Vagina (tissue), 2 donors: ENCODE measurements at regions not wholly inside any gene's neighbourhood (a gene's known extent, or its start where the extent isn't known, plus 50 kb on each side); places are given as distances from the start of the nearest gene placed in this dataset.

ENCODE experiments used
- DNase-seq, 2 donors: peaks; one replicate each; pipeline ENCODE4 v3.0.0-alpha.2; 2017; ENCODE audit errors: extremely low spot score in 2 of 2
- H3K27ac ChIP-seq: fragments of 200-600 bp; sonication (generic); one replicate; pipeline ENCODE4 v1.5.1; 2019
- H3K27me3 ChIP-seq: fragments of 200-600 bp; sonication (generic); one replicate; pipeline ENCODE4 v1.5.1; 2019
- H3K36me3 ChIP-seq, 2 donors: fragments of 200-600 bp; sonication (generic); one replicate each; pipeline ENCODE4 v1.5.1; 2017 to 2019
- H3K4me1 ChIP-seq: fragments of 200-600 bp; sonication (generic); one replicate; pipeline ENCODE4 v1.5.1; 2019
- H3K4me3 ChIP-seq, 2 donors: fragments of 200-600 bp; sonication (generic); 1 replicate in 1 of 2; 2 replicates in 1 of 2; pipeline ENCODE4 v1.5.1; 2016 to 2019
- H3K9me3 ChIP-seq: fragments of 200-600 bp; sonication (generic); one replicate; pipeline ENCODE4 v1.5.1; 2019
- CTCF ChIP-seq, 3 experiments: fragments of 450-650 bp in 2 of 3; fragments of 200-600 bp in 1 of 3; sonication (generic) in 1 of 3; IDR thresholded peaks; one replicate each; pipeline ENCODE4 v1.5.1; 2017 to 2019; ENCODE audit warnings: antibody characterized with exemption in 3 of 3, mild to moderate bottlenecking in 2 of 3, moderate library complexity in 2 of 3
- POLR2A ChIP-seq, 2 donors: fragments of 450-650 bp; IDR thresholded peaks; one replicate each; pipeline ENCODE4 v1.6.1; 2017; ENCODE audit warnings: antibody characterized with exemption in 2 of 2, mild to moderate bottlenecking in 2 of 2, moderate library complexity in 2 of 2
- POLR2AphosphoS5 ChIP-seq, 2 donors: sonication (generic); formaldehyde crosslinking; IDR thresholded peaks; one replicate each; pipeline ENCODE4 v1.9.0; 2017; ENCODE audit warnings: antibody characterized with exemption in 2 of 2, mild to moderate bottlenecking in 2 of 2, low read depth in 1 of 2; ENCODE audit not compliant: insufficient read depth in 1 of 2
- intact Hi-C: fragments of 100-400 bp; cut with DNase I; formaldehyde crosslinking; loops from one replicate; pipeline ENCODE4 v1.15.1; 2023

- H3K4me3 ChIP-seq, result no peak overlapping the region
- no peaks in the 10 kb centered on the region for H3K9me3 ChIP-seq
- H3K27me3 ChIP-seq, result no peaks in the 10 kb centered on the region
- intact Hi-C loops, result no loop called here
- peak in 1 of 2 donors; percentile 61 for DNase-seq
- no peak for TF ChIP-seq POLR2A (IDR thresholded peaks at IDR 0.05)
- no peak for TF ChIP-seq CTCF (IDR thresholded peaks at IDR 0.05)
- TF ChIP-seq POLR2AphosphoS5 (IDR thresholded peaks at IDR 0.05; ENCODE audit: insufficient read depth in 1 of 2, low read depth in 1 of 2), result no peak
- no peak overlapping the region for H3K27ac ChIP-seq
- H3K36me3 ChIP-seq, result no peaks in the 10 kb centered on the region
- peaks cover 6% of the 10 kb centered on the region for H3K4me1 ChIP-seq
These were observed 182.9 kb upstream of the SHH start for GRCh38 chr7:155995183-155995612.

DNA sequence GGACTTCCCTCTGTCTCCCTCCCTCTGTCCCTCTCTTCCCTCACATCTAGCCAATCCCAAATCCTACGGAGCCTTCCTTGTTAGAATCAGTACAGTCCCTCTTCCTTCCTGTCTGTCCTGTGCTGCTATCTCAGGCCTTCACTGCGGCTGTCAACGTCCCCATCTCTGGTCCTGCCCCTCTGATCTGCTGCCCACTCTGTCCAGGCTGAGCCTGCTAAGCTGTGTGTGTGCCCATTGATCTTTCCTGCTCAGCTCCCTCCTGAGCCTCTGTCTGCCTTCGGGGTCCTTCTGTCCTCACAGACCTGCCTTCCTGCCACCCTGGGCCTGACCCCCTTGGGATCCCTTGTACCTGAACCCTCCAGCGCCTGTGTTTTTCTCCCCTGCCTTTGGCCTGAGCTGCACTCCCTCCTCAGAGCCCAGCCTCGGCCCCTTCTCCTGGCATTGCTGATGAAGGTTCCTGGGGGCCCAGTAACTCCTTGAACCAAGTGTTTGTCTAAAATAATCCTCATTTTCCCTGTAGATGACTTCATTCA, 182.1 kb upstream of the SHH start:
- Histone ChIP-seq H3K4me3 (no peak overlapping the region), H3K4me1 (peaks cover 6% of the 10 kb centered on the region), H3K27ac (no peak overlapping the region), H3K36me3 (no peaks in the 10 kb centered on the region), H3K27me3 (no peaks in the 10 kb centered on the region), H3K9me3 (no peaks in the 10 kb centered on the region)
- intact Hi-C loops, result no loop called here
- TF ChIP-seq POLR2AphosphoS5 (IDR thresholded peaks at IDR 0.05; ENCODE audit: insufficient read depth in 1 of 2, low read depth in 1 of 2), result no peak
- TF ChIP-seq CTCF (IDR thresholded peaks at IDR 0.05), result no peak
- TF ChIP-seq POLR2A (IDR thresholded peaks at IDR 0.05), result no peak
- peak in 1 of 2 donors; percentile 84 for DNase-seq

DNA sequence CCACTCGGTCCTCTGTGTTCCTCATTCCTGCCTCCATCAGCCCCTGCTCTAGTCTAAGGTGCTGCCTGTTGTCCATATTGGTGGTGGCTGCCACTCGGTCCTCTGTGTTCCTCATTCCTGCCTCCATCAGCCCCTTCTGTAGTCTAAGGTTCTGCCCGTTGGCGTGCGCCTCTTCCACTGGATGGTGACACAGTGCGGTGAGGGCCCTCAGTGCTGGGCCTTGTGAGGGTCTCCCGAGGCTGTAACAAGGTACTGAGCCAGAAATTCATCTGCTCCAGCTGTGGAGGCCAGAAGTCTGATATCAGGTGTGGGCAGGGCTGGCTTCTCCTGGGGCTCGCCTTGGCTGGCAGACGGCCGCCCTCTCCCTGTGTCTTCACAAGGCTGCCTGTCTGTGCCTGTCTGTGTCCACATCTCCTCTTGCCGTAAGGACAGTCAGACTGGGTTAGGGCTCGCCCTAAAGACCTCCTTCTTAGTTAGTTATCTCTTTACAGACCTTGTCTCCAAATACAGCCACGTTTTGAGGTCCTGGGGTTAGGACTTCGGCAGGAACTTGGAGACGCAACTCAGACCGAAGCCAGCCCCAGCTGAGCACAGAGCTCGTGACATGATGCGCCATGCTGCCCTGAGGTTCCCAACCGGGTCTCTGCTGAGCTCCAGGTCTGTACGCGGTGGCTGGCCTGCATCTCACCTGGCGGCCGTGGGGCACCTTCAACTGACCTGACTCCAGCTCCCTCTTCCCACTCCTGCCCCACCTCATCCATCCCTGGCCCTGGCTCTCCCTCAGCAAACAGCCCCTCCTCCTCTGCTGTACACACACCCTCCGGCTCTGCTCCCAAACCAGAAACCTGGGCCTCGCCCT, 181.4 kb upstream of the SHH start:
- H3K27me3 ChIP-seq, result no peaks in the 10 kb centered on the region
- peak in 1 of 2 donors; percentile 91 for DNase-seq
- no peak overlapping the region for H3K27ac ChIP-seq
- no peak for TF ChIP-seq POLR2A (IDR thresholded peaks at IDR 0.05)
- TF ChIP-seq POLR2AphosphoS5 (IDR thresholded peaks at IDR 0.05; ENCODE audit: insufficient read depth in 1 of 2, low read depth in 1 of 2), result no peak
- TF ChIP-seq CTCF (IDR thresholded peaks at IDR 0.05), result no peak
- intact Hi-C loops, result no loop called here
- no peaks in the 10 kb centered on the region for H3K36me3 ChIP-seq
- peaks cover 6% of the 10 kb centered on the region for H3K4me1 ChIP-seq
- H3K4me3 ChIP-seq, result no peak overlapping the region
- no peaks in the 10 kb centered on the region for H3K9me3 ChIP-seq

GRCh38 chr7:155992974-155993373, 180.7 kb upstream of the SHH start:
- Histone ChIP-seq H3K27me3 (no peaks in the 10 kb centered on the region), H3K4me1 (peaks cover 6% of the 10 kb centered on the region), H3K36me3 (no peaks in the 10 kb centered on the region), H3K9me3 (no peaks in the 10 kb centered on the region), H3K27ac (no peak overlapping the region), H3K4me3 (no peak overlapping the region)
- intact Hi-C loops, result no loop called here
- TF ChIP-seq CTCF (IDR thresholded peaks at IDR 0.05) (no peak), POLR2A (IDR thresholded peaks at IDR 0.05) (no peak), POLR2AphosphoS5 (IDR thresholded peaks at IDR 0.05; ENCODE audit: insufficient read depth in 1 of 2, low read depth in 1 of 2) (no peak)
- peak in 1 of 2 donors; percentile 74 for DNase-seq

GRCh38 chr7:155992538-155992937, 180.3 kb upstream of the SHH start:
- H3K36me3 ChIP-seq, result no peaks in the 10 kb centered on the region
- H3K4me1 ChIP-seq, result peaks cover 1% of the 10 kb centered on the region
- no peak overlapping the region for H3K27ac ChIP-seq
- no peak overlapping the region for H3K4me3 ChIP-seq
- intact Hi-C loops, result no loop called here
- DNase-seq, result peak in 1 of 2 donors; percentile 77
- H3K27me3 ChIP-seq, result no peaks in the 10 kb centered on the region
- H3K9me3 ChIP-seq, result no peaks in the 10 kb centered on the region
- TF ChIP-seq POLR2AphosphoS5 (IDR thresholded peaks at IDR 0.05; ENCODE audit: insufficient read depth in 1 of 2, low read depth in 1 of 2) (no peak), CTCF (IDR thresholded peaks at IDR 0.05) (no peak), POLR2A (IDR thresholded peaks at IDR 0.05) (no peak)
